Skeletal muscle cell (primary cell): ENCODE measurements at regions not wholly inside any gene's neighbourhood (a gene's known extent, or its start where the extent isn't known, plus 50 kb on each side); places are given as distances from the start of the nearest gene placed in this dataset.
"Not testable (repeated sequence)": the region's sequence is repeated elsewhere in the genome, so short reads cannot be mapped to it uniquely, and the experiment has no call there.

Experiments used
- DNase-seq: peaks from one replicate; pipeline ENCODE4 v3.0.0-alpha.2; 2010; ENCODE audit warnings: low read depth
- H3K4me3 ChIP-seq: 2 replicates; pipeline ENCODE4 v1.5.1; 2011; ENCODE audit warnings: low read depth, mild to moderate bottlenecking, control low read depth, low read length, moderate library complexity

DNA sequence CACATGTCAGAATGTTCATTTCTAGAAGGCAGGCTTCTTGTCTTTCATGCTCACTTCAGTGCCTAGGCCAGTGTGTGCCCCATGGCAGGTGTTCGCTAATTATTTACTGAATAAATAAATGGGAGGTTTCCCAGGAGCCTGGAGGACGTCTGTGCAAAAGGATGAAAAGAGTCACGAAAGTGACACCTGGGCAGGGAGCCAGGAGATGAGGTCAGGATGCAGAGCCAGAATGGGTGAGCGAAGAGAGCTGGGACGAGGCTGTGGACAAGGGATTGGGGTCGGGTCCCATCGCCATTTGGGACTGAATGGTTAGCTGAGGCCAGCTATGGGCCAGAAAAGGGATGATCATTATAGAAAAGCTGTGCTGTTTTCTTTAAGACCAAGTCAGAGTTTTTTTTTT lies 560.4 kb downstream of the TBC1D22A start:
- no peak for DNase-seq
- H3K4me3 ChIP-seq = no peak overlapping the region

GRCh38 chr22:47320560-47320959 lies 558.1 kb downstream of the TBC1D22A start:
- no peak for DNase-seq
- no peak overlapping the region for H3K4me3 ChIP-seq

GRCh38 chr22:47318041-47318737 lies 555.7 kb downstream of the TBC1D22A start:
- no peak for DNase-seq
- H3K4me3 ChIP-seq = no peak overlapping the region

- H3K4me3 ChIP-seq = no peak overlapping the region
- no peak for DNase-seq
Measured at GRCh38 chr22:47315862-47316419, 553.5 kb downstream of the TBC1D22A start.

DNA sequence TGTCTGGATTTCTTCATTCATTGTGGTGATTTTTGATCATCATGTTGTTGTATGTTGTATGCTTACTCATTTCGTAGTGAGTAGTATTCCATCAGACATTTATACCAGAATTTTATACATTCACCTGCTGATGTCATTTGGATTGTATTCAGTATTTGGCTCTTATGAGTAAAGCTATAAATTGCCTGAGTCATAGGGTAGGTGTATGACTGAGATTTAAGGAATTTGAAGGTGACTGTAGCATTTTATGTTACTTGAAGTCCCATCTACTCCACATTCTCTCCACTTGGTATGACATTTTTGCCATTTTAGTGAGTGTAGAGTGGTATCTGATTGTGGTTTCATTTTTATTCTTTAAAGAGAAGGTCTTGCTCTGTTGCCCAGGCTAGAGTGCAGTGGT lies 548.2 kb downstream of the TBC1D22A start:
- no peak for DNase-seq

GRCh38 chr22:47309946-47310345 lies 547.5 kb downstream of the TBC1D22A start:
- no peak overlapping the region for H3K4me3 ChIP-seq
- no peak for DNase-seq

More for the DNA sequence above, 548.2 kb downstream of the TBC1D22A start:
- H3K4me3 ChIP-seq = no peak overlapping the region

GRCh38 chr22:47309476-47309875 lies 547.0 kb downstream of the TBC1D22A start:
- DNase-seq = no peak
- no peak overlapping the region for H3K4me3 ChIP-seq

DNA sequence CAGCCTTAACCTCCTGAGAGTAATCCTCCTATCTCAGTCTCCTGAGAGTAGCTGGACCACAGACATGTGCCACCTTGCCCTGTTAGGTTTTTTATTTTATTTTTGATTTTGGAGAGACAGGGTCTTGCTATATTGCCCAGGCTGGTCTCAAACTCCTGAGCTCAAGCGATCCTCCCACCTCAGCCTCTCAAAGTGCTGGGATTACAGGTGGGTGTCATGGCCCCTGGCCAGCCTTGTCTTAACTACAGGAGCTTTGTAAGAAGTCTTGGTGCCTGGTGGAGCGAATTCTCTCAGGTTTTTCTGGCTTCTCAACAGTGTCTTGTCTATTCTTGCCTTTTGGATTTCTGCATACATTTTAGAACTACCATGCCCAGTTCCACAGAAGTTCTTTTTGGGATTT lies 546.4 kb downstream of the TBC1D22A start:
- H3K4me3 ChIP-seq = no peak overlapping the region
- DNase-seq = no peak

- H3K4me3 ChIP-seq = no peak overlapping the region
- DNase-seq = no peak
Measured at GRCh38 chr22:47307822-47308221, 545.4 kb downstream of the TBC1D22A start.

- no peak for DNase-seq
- H3K4me3 ChIP-seq = no peak overlapping the region
Measured at GRCh38 chr22:47307326-47307725, 544.9 kb downstream of the TBC1D22A start.

DNA sequence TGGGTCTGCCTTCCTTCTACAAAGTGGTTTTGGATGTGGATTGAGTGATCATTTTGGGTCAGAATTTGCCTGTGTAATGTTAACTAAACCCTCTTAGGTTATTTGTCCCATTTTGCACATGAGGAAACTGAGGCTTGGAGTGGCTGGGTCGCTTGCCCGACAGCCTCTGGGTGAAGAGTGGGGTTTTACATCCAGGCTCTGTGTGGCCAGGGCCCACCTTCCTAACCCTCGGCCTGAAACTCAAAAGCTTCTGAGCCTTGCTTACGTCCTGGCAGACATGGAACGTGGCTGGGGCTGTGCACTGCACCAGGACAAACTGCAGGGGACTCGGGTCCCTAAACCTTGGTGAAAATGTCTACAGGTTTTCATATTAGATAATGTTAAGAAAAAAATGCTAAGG lies 542.4 kb downstream of the TBC1D22A start:
- H3K4me3 ChIP-seq = no peak overlapping the region
- DNase-seq = no peak

GRCh38 chr22:47304191-47304831 lies 541.9 kb downstream of the TBC1D22A start:
- no peak overlapping the region for H3K4me3 ChIP-seq
- DNase-seq = no peak

- no peak overlapping the region for H3K4me3 ChIP-seq
- no peak for DNase-seq
Measured at GRCh38 chr22:47303161-47303890, 540.9 kb downstream of the TBC1D22A start.

GRCh38 chr22:47302587-47302986 lies 540.1 kb downstream of the TBC1D22A start:
- not testable (repeated sequence) for DNase-seq, H3K4me3 ChIP-seq

GRCh38 chr22:47301820-47302475 lies 539.5 kb downstream of the TBC1D22A start:
- DNase-seq = no peak
- H3K4me3 ChIP-seq = no peak overlapping the region

DNA sequence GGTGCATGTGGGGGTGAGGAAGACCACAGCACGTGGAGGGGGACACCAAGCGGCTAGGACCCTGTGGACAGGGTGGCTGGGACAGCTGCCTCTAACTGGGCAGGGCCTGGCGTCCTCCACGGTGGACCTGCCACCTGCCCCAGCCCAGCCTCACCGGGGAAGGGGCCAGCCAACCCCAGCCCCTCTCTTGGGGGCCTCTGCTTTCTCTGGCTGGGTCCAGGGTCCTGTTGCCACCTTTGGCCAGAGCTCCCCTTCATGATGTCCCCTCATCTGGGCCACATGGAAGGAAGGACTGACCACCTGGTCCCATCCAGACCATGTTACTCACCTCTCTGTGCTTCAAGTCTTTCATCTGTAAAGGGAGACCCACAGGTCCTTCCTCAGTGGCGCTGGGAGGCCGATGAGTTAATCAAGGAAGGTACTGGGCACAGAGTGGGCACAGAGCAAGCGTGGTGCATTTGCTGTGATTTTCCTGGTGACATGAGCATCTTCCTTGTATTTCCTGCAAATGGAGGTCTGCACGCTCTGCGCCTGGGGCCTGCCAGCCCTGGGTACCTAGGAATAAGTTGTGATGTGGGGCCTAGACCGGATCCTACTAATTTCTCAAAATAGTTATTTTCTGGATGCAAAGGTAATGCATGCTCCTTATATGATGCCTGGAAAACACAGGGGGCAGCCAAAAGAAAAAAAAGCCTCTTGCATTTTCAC lies 538.4 kb downstream of the TBC1D22A start:
- DNase-seq = no peak
- no peak overlapping the region for H3K4me3 ChIP-seq

- no peak for DNase-seq
Measured at GRCh38 chr22:47299863-47300697, 537.6 kb downstream of the TBC1D22A start.

DNA sequence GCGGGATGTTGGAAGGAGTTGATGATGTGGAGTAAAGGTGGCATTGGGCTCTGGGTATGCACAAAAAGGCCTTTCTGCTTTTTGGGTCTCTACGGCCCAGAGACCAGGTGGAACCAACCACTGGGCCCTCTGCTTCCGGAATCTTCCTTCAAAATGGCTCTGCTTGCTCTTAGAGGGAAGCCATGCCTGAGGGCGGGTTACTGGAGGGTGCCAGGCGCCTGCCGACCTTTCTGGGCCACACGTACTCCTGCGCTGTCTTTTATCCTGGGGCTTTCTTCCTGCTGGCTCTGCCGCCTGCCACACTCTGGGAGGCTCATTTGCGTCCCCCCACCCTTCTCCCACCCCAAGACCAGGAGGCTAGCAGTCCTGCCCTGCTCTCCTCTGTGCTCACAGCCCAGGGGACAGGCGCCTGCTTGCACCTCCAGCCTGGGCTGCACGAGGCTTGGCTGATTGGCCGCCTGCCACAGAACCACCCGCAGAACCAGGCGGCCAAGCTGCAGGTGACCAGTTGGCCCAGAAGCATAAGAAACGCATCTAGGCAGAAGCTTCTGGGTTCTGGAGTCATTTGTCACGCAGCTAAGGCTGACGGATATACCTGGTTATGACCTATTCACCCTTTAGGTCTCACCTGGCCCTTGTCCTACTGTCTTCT lies 536.9 kb downstream of the TBC1D22A start:
- H3K4me3 ChIP-seq = no peak overlapping the region
- no peak for DNase-seq

More at GRCh38 chr22:47299863-47300697, 537.6 kb downstream of the TBC1D22A start:
- H3K4me3 ChIP-seq = no peak overlapping the region
